ENCODE measurements at regions not wholly inside any gene's neighbourhood (a gene's known extent, or its start where the extent isn't known, plus 50 kb on each side); places are given as distances from the start of the nearest gene placed in this dataset.

DNA sequence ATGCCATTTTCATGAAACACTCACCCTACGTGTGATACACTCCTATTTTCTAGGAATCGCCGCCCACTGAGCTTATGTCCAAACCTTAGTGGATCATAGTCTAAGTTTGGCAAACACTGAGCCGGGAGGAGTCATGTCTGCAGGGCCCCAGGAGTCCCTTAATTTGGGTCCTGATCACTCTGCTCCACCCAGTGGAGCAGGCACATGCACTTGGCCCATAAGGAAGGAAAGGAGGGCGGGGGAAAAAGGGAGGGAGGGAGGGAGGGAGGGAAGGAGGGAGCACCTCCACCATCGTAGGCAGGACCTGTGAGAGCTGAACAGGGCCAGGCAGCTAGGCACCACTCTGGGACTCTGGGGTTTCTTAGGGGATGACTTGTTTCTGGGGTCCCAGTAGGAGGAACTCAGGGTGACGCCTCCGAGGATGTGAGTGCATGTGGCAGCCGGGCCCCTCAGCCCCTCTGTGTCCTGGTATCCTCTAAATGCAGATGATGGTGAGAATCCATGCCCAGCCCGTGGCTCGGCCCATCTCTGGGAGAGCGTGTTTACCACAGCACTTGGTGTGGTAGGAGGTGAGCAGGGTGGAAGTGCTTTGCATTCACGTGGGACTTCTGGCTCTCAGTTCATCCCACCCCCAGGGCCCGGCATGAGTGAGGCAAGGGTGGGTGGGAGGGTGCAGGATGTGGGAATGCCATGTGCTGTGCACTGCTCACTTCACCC is 109.4 kb downstream of the KLF13 start:
- no peaks in the 10 kb centered on the region for H4K20me1 ChIP-seq (ENCODE audit: low read length)
- H3F3A ChIP-seq (ENCODE audit: low read length, unreplicated experiment): no peaks in the 10 kb centered on the region
- no peaks in the 10 kb centered on the region for H3K9me3 ChIP-seq (ENCODE audit: low read length)
- peak overlapping the region; percentile 81 for H3K4me2 ChIP-seq (ENCODE audit: low read length)
- intact Hi-C loops (cut with micrococcal nuclease): loop anchor here (1.0 to 5.0 kb wide), 5 partner anchors 39 to 219 kb away; no protein-coding TSS in a partner anchor
- TF ChIP-seq, protein P1, sequence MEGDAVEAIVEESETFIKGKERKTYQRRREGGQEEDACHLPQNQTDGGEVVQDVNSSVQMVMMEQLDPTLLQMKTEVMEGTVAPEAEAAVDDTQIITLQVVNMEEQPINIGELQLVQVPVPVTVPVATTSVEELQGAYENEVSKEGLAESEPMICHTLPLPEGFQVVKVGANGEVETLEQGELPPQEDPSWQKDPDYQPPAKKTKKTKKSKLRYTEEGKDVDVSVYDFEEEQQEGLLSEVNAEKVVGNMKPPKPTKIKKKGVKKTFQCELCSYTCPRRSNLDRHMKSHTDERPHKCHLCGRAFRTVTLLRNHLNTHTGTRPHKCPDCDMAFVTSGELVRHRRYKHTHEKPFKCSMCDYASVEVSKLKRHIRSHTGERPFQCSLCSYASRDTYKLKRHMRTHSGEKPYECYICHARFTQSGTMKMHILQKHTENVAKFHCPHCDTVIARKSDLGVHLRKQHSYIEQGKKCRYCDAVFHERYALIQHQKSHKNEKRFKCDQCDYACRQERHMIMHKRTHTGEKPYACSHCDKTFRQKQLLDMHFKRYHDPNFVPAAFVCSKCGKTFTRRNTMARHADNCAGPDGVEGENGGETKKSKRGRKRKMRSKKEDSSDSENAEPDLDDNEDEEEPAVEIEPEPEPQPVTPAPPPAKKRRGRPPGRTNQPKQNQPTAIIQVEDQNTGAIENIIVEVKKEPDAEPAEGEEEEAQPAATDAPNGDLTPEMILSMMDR (conservative IDR thresholded peaks at IDR 0.05; ENCODE audit: low read depth, low read length): no peak
- no peak for TF ChIP-seq EZH2 (IDR thresholded peaks at IDR 0.05; ENCODE audit: low read length, unreplicated experiment)
- TF ChIP-seq EZH2phosphoT487 (IDR thresholded peaks at IDR 0.05; ENCODE audit: borderline replicate concordance, low read length): no peak
- POLR2A ChIA-PET (ENCODE audit: unreplicated experiment): no interaction called here
- no peaks in the 10 kb centered on the region for H3K9me2 ChIP-seq (replicated peaks; ENCODE audit: low read length)
- H3K79me2 ChIP-seq (ENCODE audit: low read length): no peaks in the 10 kb centered on the region
- ATAC-seq: peak; percentile 29
- H3K4me3 ChIP-seq (ENCODE audit: low read length): no peak overlapping the region
- peaks cover 15% of the 10 kb centered on the region for H3K4me1 ChIP-seq (ENCODE audit: insufficient read depth, low read length)
- H3K27ac ChIP-seq (ENCODE audit: low read length): no peak overlapping the region
- H3K27me3 ChIP-seq (ENCODE audit: low read length): no peaks in the 10 kb centered on the region
- H3K9ac ChIP-seq (ENCODE audit: low read length): no peak overlapping the region
- BruUV-seq (replicated peaks): no TSS peak
- H3K36me3 ChIP-seq (ENCODE audit: low read depth, low read length): no peaks in the 10 kb centered on the region
- peak overlapping the region; percentile 76; the same call in 1 of the 2 replicates for H2AFZ ChIP-seq (ENCODE audit: low read length)
- DNase-seq: peak; percentile 8
- CTCF ChIA-PET: interaction anchor here (0.7 to 1.0 kb wide), 2 partner anchors 236 to 1947 kb away, joined by 3 read pairs; no protein-coding TSS in a partner anchor

DNA sequence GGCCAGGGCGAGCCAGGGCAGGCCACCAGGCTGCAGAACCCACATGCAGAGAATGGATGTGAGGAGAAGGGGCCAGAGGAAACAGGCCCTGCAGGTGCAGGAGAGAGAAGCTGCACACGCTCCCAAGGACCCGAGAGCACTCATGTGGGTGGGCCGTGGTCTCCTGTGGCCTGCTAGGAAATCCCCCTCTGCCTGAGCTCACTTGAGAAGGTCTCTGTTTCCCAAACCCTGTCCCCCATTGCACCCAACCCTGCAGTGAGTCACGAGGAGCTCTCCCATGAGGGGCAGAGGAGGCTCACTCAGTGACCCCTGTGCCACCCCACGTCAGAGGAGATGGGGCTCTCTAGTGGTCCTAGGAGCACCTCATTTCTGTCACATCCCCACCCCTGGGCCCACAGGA is 111.1 kb downstream of the KLF13 start:
- POLR2A ChIA-PET (ENCODE audit: unreplicated experiment): no interaction called here
- no TSS peak for BruUV-seq (replicated peaks)
- H3K9me3 ChIP-seq (ENCODE audit: low read length): no peaks in the 10 kb centered on the region
- H3K79me2 ChIP-seq (ENCODE audit: low read length): no peaks in the 10 kb centered on the region
- intact Hi-C loops (cut with micrococcal nuclease): loop anchor here (5.0 kb wide), 2 partner anchors 50 to 220 kb away; no protein-coding TSS in a partner anchor
- no peak overlapping the region for H3K27ac ChIP-seq (ENCODE audit: low read length)
- no peaks in the 10 kb centered on the region for H3K36me3 ChIP-seq (ENCODE audit: low read depth, low read length)
- no peaks in the 10 kb centered on the region for H4K20me1 ChIP-seq (ENCODE audit: low read length)
- H3K4me1 ChIP-seq (ENCODE audit: insufficient read depth, low read length): peaks cover 15% of the 10 kb centered on the region
- H2AFZ ChIP-seq (ENCODE audit: low read length): no peak overlapping the region
- no peaks in the 10 kb centered on the region for H3F3A ChIP-seq (ENCODE audit: low read length, unreplicated experiment)
- no peak for ATAC-seq
- H3K4me2 ChIP-seq (ENCODE audit: low read length): no peak overlapping the region
- no peak overlapping the region for H3K4me3 ChIP-seq (ENCODE audit: low read length)
- no peaks in the 10 kb centered on the region for H3K9me2 ChIP-seq (replicated peaks; ENCODE audit: low read length)
- H3K9ac ChIP-seq (ENCODE audit: low read length): no peak overlapping the region
- CTCF ChIA-PET: interaction anchor here (1.4 kb wide), 1 partner anchor 51 kb away, joined by 5 read pairs; no protein-coding TSS in a partner anchor
- H3K27me3 ChIP-seq (ENCODE audit: low read length): no peaks in the 10 kb centered on the region
- TF ChIP-seq EZH2 (IDR thresholded peaks at IDR 0.05; ENCODE audit: low read length, unreplicated experiment): no peak
- TF ChIP-seq, protein P1 (conservative IDR thresholded peaks at IDR 0.05; ENCODE audit: low read depth, low read length): no peak
- no peak for TF ChIP-seq EZH2phosphoT487 (IDR thresholded peaks at IDR 0.05; ENCODE audit: borderline replicate concordance, low read length)
- DNase-seq: no peak

Measured in PC-3 (cell line).